A549 (cell line): ENCODE measurements at regions not wholly inside any gene's neighbourhood (a gene's known extent, or its start where the extent isn't known, plus 50 kb on each side); places are given as distances from the start of the nearest gene placed in this dataset.

ENCODE experiments used
- HOXB13 ChIP-seq: fragments of 250-450 bp; sonication (Bioruptor Pico); IDR thresholded peaks from 2 replicates; pipeline ENCODE4 v1.5.0; 2020; ENCODE audit warnings: low read depth, mild to moderate bottlenecking, moderate library complexity
- POLR2A ChIP-seq: IDR thresholded peaks from 2 replicates; pipeline ENCODE4 v1.6.1; 2012; ENCODE audit warnings: mild to moderate bottlenecking, low read length

GRCh38 chr11:87460842-87461637 lies 423.3 kb downstream of the TMEM135 start:
- TF ChIP-seq HOXB13 (CRISPR knock-in tag): no peak
- no peak for TF ChIP-seq POLR2A
